ENCODE measurements at regions not wholly inside any gene's neighbourhood (a gene's known extent, or its start where the extent isn't known, plus 50 kb on each side); places are given as distances from the start of the nearest gene placed in this dataset.
A peak's percentile ranks its signal among the peaks of the same experiment; 100 is the strongest.

DNA sequence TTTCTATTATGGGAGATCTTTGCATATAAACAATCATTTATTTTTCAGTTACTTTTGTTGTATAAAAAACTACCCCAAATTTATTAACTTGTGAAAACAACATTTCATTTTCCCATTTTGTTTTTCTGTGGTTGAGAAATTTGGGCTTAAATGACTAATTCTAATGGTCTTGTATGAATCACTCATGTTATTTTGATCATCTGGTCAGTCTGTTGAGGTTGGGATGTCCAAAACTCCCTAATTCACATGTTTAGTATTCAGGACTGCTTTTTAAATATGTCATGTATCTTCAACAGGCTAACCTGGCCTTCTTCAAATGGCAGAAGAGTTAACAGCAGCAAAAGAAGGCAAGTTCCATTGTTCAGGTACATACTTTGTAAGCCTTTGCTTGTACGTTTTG is 788.1 kb downstream of the TRIB2 start:
- TF ChIP-seq CTCF (IDR thresholded peaks at IDR 0.05 in 2 of 3, conservative IDR thresholded peaks at IDR 0.05 in 1 of 3; ENCODE audit: control insufficient read depth in 2 of 3, extremely low read depth in 1 of 3, insufficient read depth in 1 of 3, low read depth in 3 of 3, low read length in 3 of 3) (no peak), JUND (IDR thresholded peaks at IDR 0.05; ENCODE audit: low read depth, low read length) (no peak; the same call in 1 of the 2 replicates), NKRF (conservative IDR thresholded peaks at IDR 0.05) (no peak), SP1 (IDR thresholded peaks at IDR 0.05; ENCODE audit: low read depth, low read length) (no peak), RAD21 (IDR thresholded peaks at IDR 0.05; ENCODE audit: insufficient read depth, low read depth, low read length) (0 out of 2 replicates have a peak, but pooled peaks have one; percentile 15), EP300 (IDR thresholded peaks at IDR 0.05; ENCODE audit: borderline replicate concordance in 1 of 2, control insufficient read depth in 1 of 2, low read depth in 2 of 2, low read length in 2 of 2) (peak; percentile 70 to 81), RFX5 (IDR thresholded peaks at IDR 0.05; ENCODE audit: low read depth, low read length) (no peak)
